Prostate gland (tissue), 2 donors: ENCODE measurements at regions not wholly inside any gene's neighbourhood (a gene's known extent, or its start where the extent isn't known, plus 50 kb on each side); places are given as distances from the start of the nearest gene placed in this dataset.

Experiments used
- DNase-seq: peaks from one replicate; pipeline ENCODE4 v3.0.0-alpha.2; 2019; ENCODE audit warnings: low spot score
- H3K27ac ChIP-seq, 2 donors: fragments of 200-600 bp; sonication (generic); 2 replicates each; pipeline ENCODE4 v1.5.1; 2017 to 2019
- H3K27me3 ChIP-seq: fragments of 200-600 bp; sonication (generic); replicated peaks from 2 replicates; pipeline ENCODE4 v1.5.1; 2019; ENCODE audit not compliant: insufficient read depth
- H3K36me3 ChIP-seq, 2 donors: fragments of 200-600 bp; sonication (generic); 1 replicate in 1 of 2; 2 replicates in 1 of 2; pipeline versions ENCODE4 v1.5.1 to v1.8.1; 2017 to 2019
- H3K4me1 ChIP-seq: fragments of 200-600 bp; sonication (generic); replicated peaks from 2 replicates; pipeline ENCODE4 v1.5.1; 2019
- H3K4me3 ChIP-seq, 2 donors: fragments of 200-600 bp; sonication (generic); 2 replicates each; pipeline ENCODE4 v1.5.1; 2017 to 2019
- H3K9me3 ChIP-seq: fragments of 200-600 bp; sonication (generic); 2 replicates; pipeline ENCODE4 v1.5.1; 2017
- POLR2A ChIP-seq: fragments of 450-650 bp; IDR thresholded peaks from one replicate; pipeline ENCODE4 v1.6.1; 2016; ENCODE audit warnings: antibody characterized with exemption, mild to moderate bottlenecking
- POLR2AphosphoS5 ChIP-seq: sonication (generic); formaldehyde crosslinking; IDR thresholded peaks from one replicate; pipeline ENCODE4 v1.6.1; 2017; ENCODE audit warnings: antibody characterized with exemption
- WGBS: methylation state at CpG from one replicate; pipeline ENCODE4 v1.1.5; 2018; 5-methylcytosine and 5-hydroxymethylcytosine counted together
- intact Hi-C: fragments of 100-400 bp; cut with DNase I; formaldehyde crosslinking; loops from one replicate; pipeline ENCODE4 v1.14.2; 2022
- TF ChIP-seq, protein P1 (sequence below), 4 experiments: fragments of 200-600 bp in 2 of 4; fragments of 450-650 bp in 2 of 4; sonication (generic) in 2 of 4; IDR thresholded peaks; 1 replicate in 3 of 4; 2 replicates in 1 of 4; pipeline ENCODE4 v1.5.1; 2016 to 2019; ENCODE audit warnings: antibody characterized with exemption in 4 of 4, mild to moderate bottlenecking in 2 of 4, moderate library complexity in 2 of 4

GRCh38 chr20:60467078-60467477, 508.9 kb downstream of the CDH26 start:
- no peak overlapping the region for H3K27ac ChIP-seq
- no peaks in the 10 kb centered on the region for H3K9me3 ChIP-seq
- no peaks in the 10 kb centered on the region for H3K4me1 ChIP-seq
- DNase-seq: no peak
- no peaks in the 10 kb centered on the region for H3K36me3 ChIP-seq
- no peak overlapping the region for H3K4me3 ChIP-seq
- TF ChIP-seq POLR2A: no peak
- TF ChIP-seq POLR2AphosphoS5: no peak
- TF ChIP-seq, protein P1, sequence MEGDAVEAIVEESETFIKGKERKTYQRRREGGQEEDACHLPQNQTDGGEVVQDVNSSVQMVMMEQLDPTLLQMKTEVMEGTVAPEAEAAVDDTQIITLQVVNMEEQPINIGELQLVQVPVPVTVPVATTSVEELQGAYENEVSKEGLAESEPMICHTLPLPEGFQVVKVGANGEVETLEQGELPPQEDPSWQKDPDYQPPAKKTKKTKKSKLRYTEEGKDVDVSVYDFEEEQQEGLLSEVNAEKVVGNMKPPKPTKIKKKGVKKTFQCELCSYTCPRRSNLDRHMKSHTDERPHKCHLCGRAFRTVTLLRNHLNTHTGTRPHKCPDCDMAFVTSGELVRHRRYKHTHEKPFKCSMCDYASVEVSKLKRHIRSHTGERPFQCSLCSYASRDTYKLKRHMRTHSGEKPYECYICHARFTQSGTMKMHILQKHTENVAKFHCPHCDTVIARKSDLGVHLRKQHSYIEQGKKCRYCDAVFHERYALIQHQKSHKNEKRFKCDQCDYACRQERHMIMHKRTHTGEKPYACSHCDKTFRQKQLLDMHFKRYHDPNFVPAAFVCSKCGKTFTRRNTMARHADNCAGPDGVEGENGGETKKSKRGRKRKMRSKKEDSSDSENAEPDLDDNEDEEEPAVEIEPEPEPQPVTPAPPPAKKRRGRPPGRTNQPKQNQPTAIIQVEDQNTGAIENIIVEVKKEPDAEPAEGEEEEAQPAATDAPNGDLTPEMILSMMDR (IDR thresholded peaks at IDR 0.05): no peak
- WGBS: 61% methylated on average over 2 of the region's 2 CpGs
- no peaks in the 10 kb centered on the region for H3K27me3 ChIP-seq
- intact Hi-C loops: no loop called here

- Histone ChIP-seq H3K27me3 (no peaks in the 10 kb centered on the region), H3K36me3 (no peaks in the 10 kb centered on the region), H3K9me3 (no peaks in the 10 kb centered on the region), H3K4me1 (no peaks in the 10 kb centered on the region), H3K27ac (no peak overlapping the region), H3K4me3 (no peak overlapping the region)
- WGBS: 69% methylated on average over 4 of the region's 4 CpGs
- TF ChIP-seq, protein P1 (IDR thresholded peaks at IDR 0.05): no peak
- no peak for TF ChIP-seq POLR2A
- TF ChIP-seq POLR2AphosphoS5: no peak
- no peak for DNase-seq
- intact Hi-C loops: no loop called here
These were observed 509.5 kb downstream of the CDH26 start for GRCh38 chr20:60467771-60468170.

DNA sequence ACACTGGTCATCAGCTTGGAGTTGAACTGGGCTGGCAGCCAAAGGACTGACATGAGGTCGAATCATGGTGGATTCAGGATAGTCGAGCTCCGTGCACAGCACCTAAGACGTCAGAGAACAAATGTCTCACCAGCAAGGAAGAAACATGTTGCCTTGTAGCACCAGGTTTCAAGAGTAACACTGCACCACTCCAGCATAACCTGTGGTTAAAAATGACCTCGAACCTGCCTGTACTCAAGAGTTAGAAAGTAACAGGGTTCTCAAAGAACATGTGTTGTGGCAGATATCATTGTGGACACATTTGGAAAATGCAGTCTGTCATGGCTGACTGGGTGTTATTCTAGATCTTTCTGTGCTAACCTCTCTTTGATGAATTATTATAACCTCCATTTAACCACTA, 511.6 kb downstream of the CDH26 start:
- no peaks in the 10 kb centered on the region for H3K27me3 ChIP-seq
- no peaks in the 10 kb centered on the region for H3K4me1 ChIP-seq
- no peak for DNase-seq
- intact Hi-C loops: no loop called here
- H3K36me3 ChIP-seq: no peaks in the 10 kb centered on the region
- H3K4me3 ChIP-seq: no peak overlapping the region
- no peak for TF ChIP-seq POLR2AphosphoS5
- TF ChIP-seq POLR2A: no peak
- TF ChIP-seq, protein P1 (IDR thresholded peaks at IDR 0.05): no peak
- H3K27ac ChIP-seq: no peak overlapping the region
- no peaks in the 10 kb centered on the region for H3K9me3 ChIP-seq
- 84% methylated on average over 5 of the region's 5 CpGs for WGBS

GRCh38 chr20:60470366-60470765, 512.1 kb downstream of the CDH26 start:
- no peaks in the 10 kb centered on the region for H3K4me1 ChIP-seq
- TF ChIP-seq POLR2A: no peak
- no peak for TF ChIP-seq POLR2AphosphoS5
- TF ChIP-seq, protein P1 (IDR thresholded peaks at IDR 0.05): no peak
- no peak overlapping the region for H3K27ac ChIP-seq
- intact Hi-C loops: no loop called here
- no peaks in the 10 kb centered on the region for H3K9me3 ChIP-seq
- no peak overlapping the region for H3K4me3 ChIP-seq
- H3K27me3 ChIP-seq: no peaks in the 10 kb centered on the region
- DNase-seq: no peak
- no peaks in the 10 kb centered on the region for H3K36me3 ChIP-seq
- 93% methylated on average over 1 of the region's 1 CpG for WGBS

DNA sequence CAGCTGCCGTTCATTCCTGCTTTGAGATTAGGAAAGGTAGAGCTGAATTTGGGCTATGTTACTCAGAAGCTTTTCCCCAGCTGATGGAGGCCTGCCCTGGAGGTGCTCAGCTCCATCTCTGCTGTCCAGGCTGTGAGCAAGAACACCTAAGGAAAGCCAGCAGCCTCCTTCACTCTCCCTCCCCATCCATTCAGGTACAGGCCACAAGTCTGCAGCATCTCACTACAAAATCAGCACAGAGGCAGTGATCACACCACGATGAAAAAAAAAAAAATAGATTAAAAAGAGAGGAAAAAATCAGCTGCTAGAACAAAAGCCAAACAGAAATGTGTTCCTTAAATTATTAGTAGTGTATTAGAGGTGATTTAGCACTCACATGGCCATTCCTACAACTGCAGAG, 515.0 kb downstream of the CDH26 start:
- no peaks in the 10 kb centered on the region for H3K36me3 ChIP-seq
- TF ChIP-seq POLR2AphosphoS5 (no peak), POLR2A (no peak)
- TF ChIP-seq, protein P1 (IDR thresholded peaks at IDR 0.05): no peak
- intact Hi-C loops: no loop called here
- no peak for DNase-seq
- no peaks in the 10 kb centered on the region for H3K27me3 ChIP-seq
- H3K4me3 ChIP-seq: no peak overlapping the region
- no peaks in the 10 kb centered on the region for H3K9me3 ChIP-seq
- H3K4me1 ChIP-seq: no peaks in the 10 kb centered on the region
- no peak overlapping the region for H3K27ac ChIP-seq
- WGBS: 50% methylated on average over 2 of the region's 2 CpGs
